ENCODE measurements at regions not wholly inside any gene's neighbourhood (a gene's known extent, or its start where the extent isn't known, plus 50 kb on each side); places are given as distances from the start of the nearest gene placed in this dataset.
A peak's percentile ranks its signal among the peaks of the same experiment; 100 is the strongest.

DNA sequence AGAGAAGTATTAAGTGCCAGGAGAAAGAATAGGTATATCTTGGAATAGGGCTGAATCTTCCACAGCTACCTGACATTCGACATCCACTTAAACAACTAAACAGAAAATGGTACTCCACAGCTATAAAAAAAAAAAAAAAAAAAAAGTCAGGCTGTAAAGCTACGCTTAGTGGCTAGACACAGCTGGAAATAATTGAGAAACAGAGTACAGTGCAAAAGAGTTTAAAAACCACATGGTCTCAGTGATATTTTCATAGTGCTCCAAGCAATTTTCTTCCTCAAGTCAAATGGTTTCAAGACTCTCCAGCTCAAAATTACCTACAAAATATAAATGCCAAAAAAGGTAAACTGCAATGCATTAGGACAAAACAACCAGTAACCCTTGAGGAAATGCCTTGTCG lies 607.1 kb downstream of the KCNJ2 start:
- intact Hi-C loops (cut with DNase I), result no loop called here
- TF ChIP-seq, protein P1, sequence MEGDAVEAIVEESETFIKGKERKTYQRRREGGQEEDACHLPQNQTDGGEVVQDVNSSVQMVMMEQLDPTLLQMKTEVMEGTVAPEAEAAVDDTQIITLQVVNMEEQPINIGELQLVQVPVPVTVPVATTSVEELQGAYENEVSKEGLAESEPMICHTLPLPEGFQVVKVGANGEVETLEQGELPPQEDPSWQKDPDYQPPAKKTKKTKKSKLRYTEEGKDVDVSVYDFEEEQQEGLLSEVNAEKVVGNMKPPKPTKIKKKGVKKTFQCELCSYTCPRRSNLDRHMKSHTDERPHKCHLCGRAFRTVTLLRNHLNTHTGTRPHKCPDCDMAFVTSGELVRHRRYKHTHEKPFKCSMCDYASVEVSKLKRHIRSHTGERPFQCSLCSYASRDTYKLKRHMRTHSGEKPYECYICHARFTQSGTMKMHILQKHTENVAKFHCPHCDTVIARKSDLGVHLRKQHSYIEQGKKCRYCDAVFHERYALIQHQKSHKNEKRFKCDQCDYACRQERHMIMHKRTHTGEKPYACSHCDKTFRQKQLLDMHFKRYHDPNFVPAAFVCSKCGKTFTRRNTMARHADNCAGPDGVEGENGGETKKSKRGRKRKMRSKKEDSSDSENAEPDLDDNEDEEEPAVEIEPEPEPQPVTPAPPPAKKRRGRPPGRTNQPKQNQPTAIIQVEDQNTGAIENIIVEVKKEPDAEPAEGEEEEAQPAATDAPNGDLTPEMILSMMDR (IDR thresholded peaks at IDR 0.05), result no peak

DNA sequence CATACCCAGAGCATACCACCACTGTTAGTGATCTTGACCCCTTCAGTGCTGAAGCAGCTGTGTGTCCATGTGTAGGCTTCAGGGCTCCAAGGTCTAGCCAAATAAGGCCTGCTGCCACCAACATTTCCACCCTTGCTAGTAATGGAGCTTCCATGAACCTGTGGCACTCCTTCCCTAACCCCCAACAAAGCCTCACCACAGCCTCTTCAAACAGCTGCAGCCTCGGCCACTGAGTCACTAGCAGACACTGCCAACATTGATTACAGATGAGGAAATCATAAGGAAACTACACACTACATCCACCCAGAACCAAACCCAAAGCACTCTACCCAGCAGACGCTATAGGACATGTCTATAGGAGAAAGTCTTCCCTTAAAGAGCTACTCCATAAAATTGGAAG lies 610.7 kb downstream of the KCNJ2 start:
- Histone ChIP-seq H3K27me3 (ENCODE audit: low read depth) (no peaks in the 10 kb centered on the region), H3K9me3 (no peaks in the 10 kb centered on the region), H3K27ac (no peak overlapping the region), H3K36me3 (no peaks in the 10 kb centered on the region), H3K4me3 (no peak overlapping the region), H3K4me1 (no peaks in the 10 kb centered on the region)
- DNase-seq (no peak), ATAC-seq (peak in 1 of 2 donors; percentile 19)
- TF ChIP-seq, protein P1 (IDR thresholded peaks at IDR 0.05), result no peak
- intact Hi-C loops (cut with DNase I), result no loop called here

More for the DNA sequence above, 607.1 kb downstream of the KCNJ2 start:
- H3K27me3 ChIP-seq (ENCODE audit: low read depth), result no peaks in the 10 kb centered on the region
- no peak for DNase-seq
- H3K4me1 ChIP-seq, result no peaks in the 10 kb centered on the region
- no peak overlapping the region for H3K27ac ChIP-seq
- H3K4me3 ChIP-seq, result no peak overlapping the region
- H3K9me3 ChIP-seq, result no peaks in the 10 kb centered on the region
- H3K36me3 ChIP-seq, result no peaks in the 10 kb centered on the region
- ATAC-seq, result no peak

DNA sequence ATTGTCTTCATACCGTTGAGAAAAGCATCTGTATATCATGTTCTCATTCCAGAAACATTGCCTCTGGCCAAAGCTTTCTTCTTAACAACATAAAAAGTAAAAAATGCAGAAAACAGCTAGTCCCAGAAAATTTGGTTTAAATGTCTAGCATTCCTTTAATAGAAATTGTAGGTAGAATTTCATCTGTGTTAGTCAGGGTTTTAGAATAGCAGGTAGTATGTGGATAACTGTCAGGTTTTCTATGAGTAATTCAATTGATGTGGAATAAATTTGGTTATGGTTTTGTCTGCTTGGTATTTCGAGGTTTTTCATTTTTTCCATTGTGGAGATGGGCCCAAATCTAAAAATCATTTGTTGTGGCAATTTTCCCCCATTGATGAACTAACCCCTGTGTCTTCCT lies 616.7 kb downstream of the KCNJ2 start:
- no peak for DNase-seq
- intact Hi-C loops (cut with DNase I), result no loop called here
- Histone ChIP-seq H3K9me3 (no peaks in the 10 kb centered on the region), H3K4me1 (no peaks in the 10 kb centered on the region), H3K27me3 (ENCODE audit: low read depth) (no peaks in the 10 kb centered on the region), H3K36me3 (no peaks in the 10 kb centered on the region), H3K27ac (no peak overlapping the region), H3K4me3 (no peak overlapping the region)
- TF ChIP-seq, protein P1 (IDR thresholded peaks at IDR 0.05), result no peak
- no peak for ATAC-seq

DNA sequence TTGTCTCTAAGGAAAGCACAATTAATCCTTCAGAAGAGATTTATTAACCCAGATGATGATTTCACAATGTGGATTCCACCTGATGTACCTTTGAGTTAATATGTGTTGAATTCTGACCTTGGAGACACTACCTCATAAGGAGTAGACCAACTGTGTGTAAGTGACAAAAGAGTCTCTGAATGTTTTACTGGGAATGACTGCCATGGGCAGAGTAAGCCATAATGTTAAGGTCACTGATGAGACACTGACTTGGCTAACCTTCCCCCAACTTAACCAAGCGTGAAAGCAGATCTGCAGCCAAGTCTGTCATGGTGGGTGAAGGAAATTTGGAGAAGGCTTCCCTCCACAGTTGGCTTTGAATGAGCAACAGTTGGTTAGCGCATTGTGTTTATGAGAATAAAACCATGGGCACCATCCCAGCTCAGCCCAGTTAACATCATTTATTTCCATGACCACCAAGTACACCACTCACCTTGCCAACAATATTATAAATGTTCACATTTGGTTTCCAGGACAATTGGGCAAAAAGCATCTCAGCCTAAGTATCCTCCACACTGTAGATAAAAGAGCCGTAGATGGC lies 618.5 kb downstream of the KCNJ2 start:
- ATAC-seq, result no peak
- TF ChIP-seq, protein P1 (IDR thresholded peaks at IDR 0.05), result no peak
- DNase-seq, result no peak
- Histone ChIP-seq H3K36me3 (no peaks in the 10 kb centered on the region), H3K9me3 (no peaks in the 10 kb centered on the region), H3K4me3 (no peak overlapping the region), H3K27ac (no peak overlapping the region), H3K4me1 (no peaks in the 10 kb centered on the region), H3K27me3 (ENCODE audit: low read depth) (no peaks in the 10 kb centered on the region)
- intact Hi-C loops (cut with DNase I), result no loop called here

DNA sequence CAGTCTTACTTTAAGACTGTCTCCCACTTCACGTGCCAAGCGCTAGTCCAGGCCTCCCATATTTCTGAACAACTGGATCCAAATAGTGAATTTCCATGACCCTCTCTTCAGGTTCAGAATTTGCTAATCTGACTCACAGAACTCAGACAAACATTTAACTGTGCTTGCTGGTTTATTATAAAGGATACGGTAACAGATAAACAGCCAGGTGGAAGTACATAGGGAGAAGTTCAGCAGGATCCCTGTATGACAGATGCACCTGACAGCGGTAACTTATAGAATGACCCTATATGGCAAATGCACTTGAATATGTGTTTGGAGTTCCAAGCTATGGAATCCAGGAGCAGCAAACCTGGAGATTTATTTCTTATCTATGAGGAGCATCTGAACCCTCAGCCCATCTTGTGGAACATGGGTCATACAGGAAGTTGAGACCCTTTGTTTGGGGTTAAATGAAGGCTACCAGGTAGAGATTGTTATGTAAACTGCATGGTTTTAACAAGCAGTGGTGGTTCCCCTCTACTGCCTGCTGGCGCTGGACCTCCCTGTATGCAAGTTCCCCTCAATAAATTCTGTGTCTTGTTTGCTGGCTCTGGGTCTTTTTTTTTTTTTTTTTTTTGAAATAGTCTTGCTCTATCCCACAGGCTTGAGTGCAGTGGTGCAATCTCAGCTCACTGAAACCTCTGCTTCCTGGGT lies 622.6 kb downstream of the KCNJ2 start:
- Histone ChIP-seq H3K27ac (no peak overlapping the region), H3K4me1 (no peaks in the 10 kb centered on the region), H3K36me3 (no peaks in the 10 kb centered on the region), H3K4me3 (no peak overlapping the region), H3K27me3 (ENCODE audit: low read depth) (no peaks in the 10 kb centered on the region), H3K9me3 (no peaks in the 10 kb centered on the region)
- no peak for DNase-seq
- no peak for ATAC-seq
- TF ChIP-seq, protein P1 (IDR thresholded peaks at IDR 0.05), result no peak
- intact Hi-C loops (cut with DNase I), result no loop called here

All from lower lobe of right lung (tissue), 2 donors.